ENCODE measurements at regions not wholly inside any gene's neighbourhood (a gene's known extent, or its start where the extent isn't known, plus 50 kb on each side); places are given as distances from the start of the nearest gene placed in this dataset.

- DNase-seq = no peak
Observed at GRCh38 chr3:71891483-71891882, 106.5 kb upstream of the PROK2 start.

GRCh38 chr3:71890356-71890931 lies 105.5 kb upstream of the PROK2 start:
- no peak for DNase-seq

- DNase-seq = no peak
Observed at GRCh38 chr3:71887256-71887655, 102.3 kb upstream of the PROK2 start.

- peak; percentile 27 for DNase-seq
Observed at GRCh38 chr3:71885006-71885405, 100.1 kb upstream of the PROK2 start.

GRCh38 chr3:71881732-71882131 lies 96.8 kb upstream of the PROK2 start:
- DNase-seq = no peak

GRCh38 chr3:71881041-71881440 lies 96.1 kb upstream of the PROK2 start:
- no peak for DNase-seq

GRCh38 chr3:71879089-71879488 lies 94.1 kb upstream of the PROK2 start:
- DNase-seq = no peak

- no peak for DNase-seq
Observed at GRCh38 chr3:71876135-71877105, 91.5 kb upstream of the PROK2 start.

- peak; percentile 62 for DNase-seq
Observed at GRCh38 chr3:71875461-71875947, 90.6 kb upstream of the PROK2 start.

- DNase-seq = no peak
Observed at GRCh38 chr3:71874618-71875017, 89.7 kb upstream of the PROK2 start.

- no peak for DNase-seq
Observed at GRCh38 chr3:71873093-71873611, 88.2 kb upstream of the PROK2 start.

GRCh38 chr3:71872256-71872655 lies 87.3 kb upstream of the PROK2 start:
- peak; percentile 14 for DNase-seq

- DNase-seq = no peak
Observed at GRCh38 chr3:71870966-71871512, 86.1 kb upstream of the PROK2 start.

GRCh38 chr3:71868876-71869275 lies 83.9 kb upstream of the PROK2 start:
- no peak for DNase-seq

- no peak for DNase-seq
Observed at GRCh38 chr3:71865727-71866126, 80.8 kb upstream of the PROK2 start.

GRCh38 chr3:71863563-71864190 lies 78.7 kb upstream of the PROK2 start:
- no peak for DNase-seq

GRCh38 chr3:71862371-71863140 lies 77.6 kb upstream of the PROK2 start:
- DNase-seq = peak; percentile 73

GRCh38 chr3:71859123-71859519 lies 74.2 kb upstream of the PROK2 start:
- DNase-seq = peak; percentile 23

GRCh38 chr3:71858503-71859122 lies 73.7 kb upstream of the PROK2 start:
- no peak for DNase-seq

- DNase-seq = peak; percentile 76
Observed at GRCh38 chr3:71857956-71858355, 73.0 kb upstream of the PROK2 start.

GRCh38 chr3:71854706-71855105 lies 69.8 kb upstream of the PROK2 start:
- no peak for DNase-seq

GRCh38 chr3:71854096-71854495 lies 69.1 kb upstream of the PROK2 start:
- DNase-seq = no peak
